ENCODE measurements at regions not wholly inside any gene's neighbourhood (a gene's known extent, or its start where the extent isn't known, plus 50 kb on each side); places are given as distances from the start of the nearest gene placed in this dataset.

DNA sequence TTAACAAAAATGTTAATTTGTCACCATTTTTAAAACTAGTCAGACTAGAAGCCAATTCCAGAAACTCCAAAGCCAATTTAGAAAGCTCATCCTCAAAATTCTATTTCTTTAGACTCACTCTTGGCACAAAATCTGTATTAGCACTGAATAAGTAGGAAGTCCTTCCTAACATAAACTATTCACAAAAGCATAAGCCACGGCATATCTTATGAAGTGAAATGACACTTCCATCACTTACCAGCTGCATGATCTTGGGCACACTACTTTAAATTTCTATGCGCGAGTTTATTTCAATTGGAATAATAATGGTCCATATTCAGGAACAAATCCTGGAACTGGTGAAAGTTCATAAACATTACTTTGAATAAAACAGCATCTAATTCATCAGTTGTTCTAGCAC is 1544.0 kb downstream of the TECRL start:
- Histone ChIP-seq H3K36me3 (replicated peaks; ENCODE audit: insufficient read depth, low read length) (no peaks in the 10 kb centered on the region), H3K79me2 (ENCODE audit: low read length) (no peaks in the 10 kb centered on the region), H3K4me1 (ENCODE audit: low read length) (no peaks in the 10 kb centered on the region), H3K27me3 (replicated peaks; ENCODE audit: insufficient read depth, low read length) (no peaks in the 10 kb centered on the region), H3K4me3 (ENCODE audit: low read length) (no peak overlapping the region), H3K4me2 (ENCODE audit: low read depth, low read length) (no peak overlapping the region), H2AFZ (ENCODE audit: low read length) (no peak overlapping the region), H3K9me2 (replicated peaks; ENCODE audit: insufficient read depth, low read length) (no peaks in the 10 kb centered on the region), H3K9me3 (replicated peaks; ENCODE audit: insufficient read depth, low read length) (no peaks in the 10 kb centered on the region), H3K9ac (ENCODE audit: low read length) (no peak overlapping the region), H4K20me1 (ENCODE audit: insufficient read depth, low read length) (no peaks in the 10 kb centered on the region), H3K27ac (ENCODE audit: low read length) (no peak overlapping the region), H3F3A (ENCODE audit: insufficient read depth, low read length) (no peaks in the 10 kb centered on the region)
- no peak for DNase-seq
- TF ChIP-seq EZH2phosphoT487 (IDR thresholded peaks at IDR 0.05; ENCODE audit: low read length) (no peak), EZH2 (optimal IDR thresholded peaks at IDR 0.05; ENCODE audit: low read depth, low read length) (no peak)
- TF ChIP-seq, protein P1, sequence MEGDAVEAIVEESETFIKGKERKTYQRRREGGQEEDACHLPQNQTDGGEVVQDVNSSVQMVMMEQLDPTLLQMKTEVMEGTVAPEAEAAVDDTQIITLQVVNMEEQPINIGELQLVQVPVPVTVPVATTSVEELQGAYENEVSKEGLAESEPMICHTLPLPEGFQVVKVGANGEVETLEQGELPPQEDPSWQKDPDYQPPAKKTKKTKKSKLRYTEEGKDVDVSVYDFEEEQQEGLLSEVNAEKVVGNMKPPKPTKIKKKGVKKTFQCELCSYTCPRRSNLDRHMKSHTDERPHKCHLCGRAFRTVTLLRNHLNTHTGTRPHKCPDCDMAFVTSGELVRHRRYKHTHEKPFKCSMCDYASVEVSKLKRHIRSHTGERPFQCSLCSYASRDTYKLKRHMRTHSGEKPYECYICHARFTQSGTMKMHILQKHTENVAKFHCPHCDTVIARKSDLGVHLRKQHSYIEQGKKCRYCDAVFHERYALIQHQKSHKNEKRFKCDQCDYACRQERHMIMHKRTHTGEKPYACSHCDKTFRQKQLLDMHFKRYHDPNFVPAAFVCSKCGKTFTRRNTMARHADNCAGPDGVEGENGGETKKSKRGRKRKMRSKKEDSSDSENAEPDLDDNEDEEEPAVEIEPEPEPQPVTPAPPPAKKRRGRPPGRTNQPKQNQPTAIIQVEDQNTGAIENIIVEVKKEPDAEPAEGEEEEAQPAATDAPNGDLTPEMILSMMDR (IDR thresholded peaks at IDR 0.05; ENCODE audit: low read length) = no peak

DNA sequence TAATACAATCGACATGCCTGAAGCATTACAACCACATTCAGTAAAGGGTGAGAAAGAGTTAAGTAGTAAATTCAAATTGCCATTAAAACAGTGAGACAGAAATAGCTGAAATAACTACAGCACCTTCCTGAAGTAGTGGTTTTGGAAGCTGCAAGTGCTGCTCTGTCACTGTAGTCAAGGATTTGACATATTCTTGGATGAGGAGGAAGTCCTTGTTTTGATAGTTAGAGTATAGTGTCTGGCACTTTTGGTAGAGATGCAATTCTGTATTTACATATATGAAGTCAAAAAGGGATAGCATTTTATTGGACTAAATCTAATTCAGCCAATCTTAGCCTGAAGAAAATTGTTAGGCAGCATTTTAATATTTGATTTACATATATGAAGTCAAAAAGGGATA is 1559.6 kb downstream of the TECRL start:
- no peak for DNase-seq
- Histone ChIP-seq H3K9ac (ENCODE audit: low read length) (no peak overlapping the region), H3F3A (ENCODE audit: insufficient read depth, low read length) (no peaks in the 10 kb centered on the region)

DNA sequence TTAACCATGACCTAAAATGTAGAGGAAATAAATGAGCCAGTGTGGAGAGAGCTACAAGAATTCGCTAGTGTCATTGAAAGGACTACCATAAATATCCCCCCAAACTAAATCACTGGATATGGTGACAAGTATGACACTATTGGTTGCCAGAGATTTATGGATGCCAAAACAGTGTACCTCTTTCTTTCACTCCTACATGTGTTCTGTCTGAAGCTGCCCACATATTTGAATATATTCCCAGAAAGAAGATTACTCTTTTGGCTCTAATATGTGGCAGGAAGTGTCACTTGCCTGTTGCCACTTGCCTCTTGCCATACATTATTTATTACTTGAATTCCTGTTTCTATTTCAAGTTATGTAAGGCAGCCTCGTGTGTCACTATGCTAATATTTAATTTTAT is 1573.6 kb downstream of the TECRL start:
- no peaks in the 10 kb centered on the region for H3K4me1 ChIP-seq (ENCODE audit: low read length)
- no peaks in the 10 kb centered on the region for H3K9me2 ChIP-seq (replicated peaks; ENCODE audit: insufficient read depth, low read length)
- H3K4me3 ChIP-seq (ENCODE audit: low read length) = no peak overlapping the region
- H3K27ac ChIP-seq (ENCODE audit: low read length) = no peak overlapping the region
- no peaks in the 10 kb centered on the region for H3K9me3 ChIP-seq (replicated peaks; ENCODE audit: insufficient read depth, low read length)
- H3K27me3 ChIP-seq (replicated peaks; ENCODE audit: insufficient read depth, low read length) = no peaks in the 10 kb centered on the region
- no peaks in the 10 kb centered on the region for H3F3A ChIP-seq (ENCODE audit: insufficient read depth, low read length)
- no peaks in the 10 kb centered on the region for H3K36me3 ChIP-seq (replicated peaks; ENCODE audit: insufficient read depth, low read length)
- no peak overlapping the region for H3K4me2 ChIP-seq (ENCODE audit: low read depth, low read length)
- H3K9ac ChIP-seq (ENCODE audit: low read length) = no peak overlapping the region
- DNase-seq = no peak
- H3K79me2 ChIP-seq (ENCODE audit: low read length) = no peaks in the 10 kb centered on the region
- TF ChIP-seq EZH2 (optimal IDR thresholded peaks at IDR 0.05; ENCODE audit: low read depth, low read length) = no peak
- TF ChIP-seq, protein P1 (IDR thresholded peaks at IDR 0.05; ENCODE audit: low read length) = no peak
- TF ChIP-seq EZH2phosphoT487 (IDR thresholded peaks at IDR 0.05; ENCODE audit: low read length) = no peak
- no peak overlapping the region for H2AFZ ChIP-seq (ENCODE audit: low read length)
- no peaks in the 10 kb centered on the region for H4K20me1 ChIP-seq (ENCODE audit: insufficient read depth, low read length)

More for the DNA sequence above, 1559.6 kb downstream of the TECRL start:
- Histone ChIP-seq H3K36me3 (replicated peaks; ENCODE audit: insufficient read depth, low read length) (no peaks in the 10 kb centered on the region), H3K4me1 (ENCODE audit: low read length) (no peaks in the 10 kb centered on the region), H3K9me3 (replicated peaks; ENCODE audit: insufficient read depth, low read length) (no peaks in the 10 kb centered on the region), H3K27ac (ENCODE audit: low read length) (no peak overlapping the region), H4K20me1 (ENCODE audit: insufficient read depth, low read length) (no peaks in the 10 kb centered on the region), H3K79me2 (ENCODE audit: low read length) (no peaks in the 10 kb centered on the region), H2AFZ (ENCODE audit: low read length) (no peak overlapping the region), H3K4me2 (ENCODE audit: low read depth, low read length) (no peak overlapping the region), H3K27me3 (replicated peaks; ENCODE audit: insufficient read depth, low read length) (no peaks in the 10 kb centered on the region), H3K9me2 (replicated peaks; ENCODE audit: insufficient read depth, low read length) (no peaks in the 10 kb centered on the region), H3K4me3 (ENCODE audit: low read length) (no peak overlapping the region)
- TF ChIP-seq, protein P1 (IDR thresholded peaks at IDR 0.05; ENCODE audit: low read length) = no peak
- TF ChIP-seq EZH2phosphoT487 (IDR thresholded peaks at IDR 0.05; ENCODE audit: low read length) = no peak
- no peak for TF ChIP-seq EZH2 (optimal IDR thresholded peaks at IDR 0.05; ENCODE audit: low read depth, low read length)
